NCI-H345 (cell line): ENCODE measurements at regions not wholly inside any gene's neighbourhood (a gene's known extent, or its start where the extent isn't known, plus 50 kb on each side); places are given as distances from the start of the nearest gene placed in this dataset.

ENCODE experiments used
- DNase-seq: peaks from one replicate; lab custom pipeline; 2025; lab: John Stamatoyannopoulos, UW

- no peak for DNase-seq
Measured at GRCh38 chr2:16317211-16317830, 348.3 kb downstream of the CYRIA start.

GRCh38 chr2:16316456-16317210 is 349.0 kb downstream of the CYRIA start:
- DNase-seq: no peak

- DNase-seq: no peak
Measured at GRCh38 chr2:16315908-16316307, 349.7 kb downstream of the CYRIA start.

GRCh38 chr2:16315458-16315835 is 350.2 kb downstream of the CYRIA start:
- no peak for DNase-seq

GRCh38 chr2:16314691-16315457 is 350.8 kb downstream of the CYRIA start:
- no peak for DNase-seq

- DNase-seq: no peak
Measured at GRCh38 chr2:16314001-16314400, 351.6 kb downstream of the CYRIA start.

- DNase-seq: no peak
Measured at GRCh38 chr2:16313235-16313975, 352.2 kb downstream of the CYRIA start.

GRCh38 chr2:16312771-16313170 is 352.9 kb downstream of the CYRIA start:
- no peak for DNase-seq

GRCh38 chr2:16311521-16312440 is 353.9 kb downstream of the CYRIA start:
- no peak for DNase-seq

GRCh38 chr2:16308816-16309215 is 356.8 kb downstream of the CYRIA start:
- DNase-seq: no peak

GRCh38 chr2:16304876-16305590 is 360.6 kb downstream of the CYRIA start:
- no peak for DNase-seq

- peak; percentile 12 for DNase-seq
Measured at GRCh38 chr2:16303761-16304160, 361.9 kb downstream of the CYRIA start.

- no peak for DNase-seq
Measured at GRCh38 chr2:16303273-16303577, 362.4 kb downstream of the CYRIA start.

GRCh38 chr2:16302431-16303272 is 362.3 kb downstream of the MYCN start:
- no peak for DNase-seq

GRCh38 chr2:16301961-16302360 is 361.6 kb downstream of the MYCN start:
- no peak for DNase-seq

- DNase-seq: no peak
Measured at GRCh38 chr2:16298866-16299265, 358.5 kb downstream of the MYCN start.

GRCh38 chr2:16296331-16297250 is 356.2 kb downstream of the MYCN start:
- DNase-seq: no peak

GRCh38 chr2:16296038-16296290 is 355.6 kb downstream of the MYCN start:
- no peak for DNase-seq

- no peak for DNase-seq
Measured at GRCh38 chr2:16294791-16295190, 354.4 kb downstream of the MYCN start.
